GM12878 (cell line): ENCODE measurements at regions not wholly inside any gene's neighbourhood (a gene's known extent, or its start where the extent isn't known, plus 50 kb on each side); places are given as distances from the start of the nearest gene placed in this dataset.

Source experiments
- ATAC-seq: fragments of 200-7000 bp; cut with Tn5 transposase; 3 replicates; pipeline ENCODE4 v1.9.1; 2020; ENCODE audit warnings: mild to moderate bottlenecking, moderate library complexity
- BruUV-seq: library from RNA; stranded (reverse); fragments of 400-500 nt; replicated peaks from 2 replicates; lab custom pipeline; 2021; lab: Mats Ljungman, UMichigan
- CTCF ChIA-PET: fragments of 300-600 bp; sonication (Branson Sonifier 250); formaldehyde crosslinking; extraction: SDS; loops from one replicate; lab custom pipeline; 2021; ENCODE audit warnings: inconsistent platforms; lab: Yijun Ruan, JAX
- POLR2A ChIA-PET: fragments of 350-600 bp; formaldehyde crosslinking; extraction: SDS; loops from one replicate; lab custom pipeline; 2021; ENCODE audit warnings: inconsistent platforms; lab: Charles Lee
- RAD21 ChIA-PET: fragments of 300-600 bp; sonication (Branson Sonifier 250); formaldehyde crosslinking; loops from one replicate; lab custom pipeline; 2023; ENCODE audit warnings: antibody characterized with exemption; ENCODE audit not compliant: unreplicated experiment; lab: Charles Lee
- SMC1A ChIA-PET: fragments of 300-600 bp; sonication (Branson Sonifier 250); formaldehyde crosslinking; loops from one replicate; lab custom pipeline; 2023; ENCODE audit not compliant: unreplicated experiment, uncharacterized antibody; lab: Charles Lee
- DNase-seq: peaks from one replicate; pipeline ENCODE4 v3.0.0-alpha.2; 2011; ENCODE audit warnings: low read depth, low spot score
- FAIRE-seq: peaks from 3 replicates; lab custom pipeline; 2011; peaks lifted over from hg19 to GRCh38; lab: Jason Lieb, UNC
- H2AFZ ChIP-seq: 2 replicates; pipeline ENCODE4 v1.6.0; 2011; ENCODE audit warnings: low read depth, low read length, control low read depth; ENCODE audit not compliant: control insufficient read depth
- H3K27ac ChIP-seq: 2 replicates; pipeline ENCODE4 v1.5.1; 2011; ENCODE audit warnings: control low read depth; ENCODE audit not compliant: control insufficient read depth, insufficient read depth
- H3K27me3 ChIP-seq, 2 experiments: replicated peaks in 1 of 2; 2 replicates each; pipeline versions ENCODE4 v1.6.0 to v1.6.1; 2011; ENCODE audit warnings: low read length in 1 of 2; ENCODE audit not compliant: control insufficient read depth in 2 of 2, insufficient read depth in 2 of 2
- H3K36me3 ChIP-seq, 2 experiments: 2 replicates each; pipeline ENCODE4 v1.5.1; 2011; ENCODE audit warnings: low read length in 1 of 2; ENCODE audit not compliant: control insufficient read depth in 2 of 2, insufficient read depth in 2 of 2
- H3K4me1 ChIP-seq: 2 replicates; pipeline ENCODE4 v1.6.1; 2011; ENCODE audit warnings: mild to moderate bottlenecking, low read length, moderate library complexity, mixed read lengths; ENCODE audit not compliant: control insufficient read depth, insufficient read depth
- H3K4me2 ChIP-seq: 2 replicates; pipeline ENCODE4 v1.6.0; 2011; ENCODE audit warnings: control low read depth; ENCODE audit not compliant: control insufficient read depth, insufficient read depth
- H3K4me3 ChIP-seq: fragments of 200-600 bp; sonication (generic); 2 replicates; pipeline ENCODE4 v1.5.1; 2016
- H3K79me2 ChIP-seq: 2 replicates; pipeline ENCODE4 v1.6.0; 2011; ENCODE audit warnings: low read length; ENCODE audit not compliant: control insufficient read depth, insufficient read depth
- H3K9ac ChIP-seq: 2 replicates; pipeline ENCODE4 v1.8.0; 2011; ENCODE audit warnings: low read length, control low read depth, mixed read lengths; ENCODE audit not compliant: control insufficient read depth, insufficient read depth
- H3K9me3 ChIP-seq: replicated peaks from 3 replicates; pipeline ENCODE4 v1.5.1; 2011; ENCODE audit warnings: mild to moderate bottlenecking, low read length; ENCODE audit not compliant: control insufficient read depth, insufficient read depth
- H4K20me1 ChIP-seq: 2 replicates; pipeline ENCODE4 v1.6.0; 2011; ENCODE audit not compliant: control insufficient read depth, insufficient read depth
- KDM1A ChIP-seq: fragments of 200-600 bp; sonication (generic); IDR thresholded peaks from 2 replicates; pipeline ENCODE4 v1.6.1; 2016; ENCODE audit warnings: borderline replicate concordance
- KLF5 ChIP-seq: fragments of 450-650 bp; IDR thresholded peaks from 2 replicates; pipeline ENCODE4 v1.6.1; 2014; ENCODE audit warnings: mild to moderate bottlenecking; ENCODE audit not compliant: partially characterized antibody
- NBN ChIP-seq: fragments of 450-650 bp; IDR thresholded peaks from 2 replicates; pipeline ENCODE4 v1.6.1; 2016
- NR2C2 ChIP-seq: IDR thresholded peaks from 2 replicates; pipeline ENCODE4 v1.6.1; 2011; ENCODE audit warnings: borderline replicate concordance, low read depth; ENCODE audit not compliant: control insufficient read depth, insufficient read length
- PKNOX1 ChIP-seq: fragments of 450-650 bp; IDR thresholded peaks from 2 replicates; pipeline ENCODE4 v1.6.1; 2016; ENCODE audit warnings: mild to moderate bottlenecking
- RFX5 ChIP-seq: IDR thresholded peaks from 2 replicates; pipeline ENCODE4 v1.6.1; 2011; ENCODE audit warnings: low read depth, low read length, improper control_type of control experiment
- WGBS: methylation state at CpG from one replicate; pipeline ENCODE4 v1.1.6; 2016; ENCODE audit warnings: low lambda C conversion rate; ENCODE audit not compliant: insufficient replicate concordance, insufficient coverage; ENCODE audit errors: missing lambda C conversion rate; 5-methylcytosine and 5-hydroxymethylcytosine counted together
- in situ Hi-C: fragments of 300-500 bp; cut with MboI; formaldehyde crosslinking; loops from 9 replicates; pipeline ENCODE4 v1.14.3; 2018; ENCODE audit warnings: mixed read lengths
- intact Hi-C: fragments of 100-400 bp; cut with micrococcal nuclease; formaldehyde crosslinking; loops from one replicate; pipeline ENCODE4 v1.14.2; 2022; ENCODE audit not compliant: unreplicated experiment

GRCh38 chr2:226151157-226151556, 648.5 kb downstream of the IRS1 start (continued):
- TF ChIP-seq PKNOX1: no peak
- TF ChIP-seq NR2C2: no peak
- no peak for TF ChIP-seq RFX5
- no peak for TF ChIP-seq NBN
- TF ChIP-seq KDM1A: no peak

GRCh38 chr2:226143091-226143490, 656.5 kb downstream of the IRS1 start:
- H3K4me1 ChIP-seq: no peaks in the 10 kb centered on the region
- BruUV-seq: no TSS peak
- no peak for DNase-seq
- no peak for FAIRE-seq
- no peaks in the 10 kb centered on the region for H3K27me3 ChIP-seq
- no peaks in the 10 kb centered on the region for H3K9me3 ChIP-seq
- H3K9ac ChIP-seq: no peak overlapping the region
- H4K20me1 ChIP-seq: no peaks in the 10 kb centered on the region
- in situ Hi-C loops: no loop called here
- H3K4me3 ChIP-seq: no peak overlapping the region
- no peak for TF ChIP-seq KLF5
- TF ChIP-seq, all 136 proteins: peak for 0
- RAD21 ChIA-PET: no interaction called here
- no peak for ATAC-seq
- SMC1A ChIA-PET: no interaction called here
- Histone ChIP-seq H3K27ac (no peak overlapping the region), H3K36me3 (no peaks in the 10 kb centered on the region), H3K79me2 (no peaks in the 10 kb centered on the region), H2AFZ (no peak overlapping the region), H3K4me2 (no peak overlapping the region)
- CTCF ChIA-PET: interaction anchor here (0.9 kb wide), 1 partner anchor 8 kb away, joined by 3 read pairs; no protein-coding TSS in a partner anchor
- intact Hi-C loops: no loop called here
- WGBS: 0% methylated on average over 2 of the region's 2 CpGs
- POLR2A ChIA-PET: interaction anchor here (0.6 kb wide), 1 partner anchor 148 kb away, joined by 4 read pairs; no protein-coding TSS in a partner anchor
